SK-N-SH (cell line): ENCODE measurements at regions not wholly inside any gene's neighbourhood (a gene's known extent, or its start where the extent isn't known, plus 50 kb on each side); places are given as distances from the start of the nearest gene placed in this dataset.

ENCODE experiments used
- CTCF ChIP-seq: fragments of 200-600 bp; sonication (generic); IDR thresholded peaks from 2 replicates; pipeline ENCODE4 v1.6.1; 2017; ENCODE audit warnings: antibody characterized with exemption, mild to moderate bottlenecking, moderate library complexity
- ELF1 ChIP-seq: IDR thresholded peaks from 2 replicates; pipeline ENCODE4 v1.4.0; 2012
- EZH2phosphoT487 ChIP-seq: fragments of 200-600 bp; sonication (generic); IDR thresholded peaks from 2 replicates; pipeline ENCODE4 v1.6.1; 2017; ENCODE audit warnings: low read depth, mixed run types, mild to moderate bottlenecking, antibody characterized with exemption, moderate library complexity, borderline replicate concordance
- MAX ChIP-seq: IDR thresholded peaks from 2 replicates; pipeline ENCODE4 v1.4.0; 2012; ENCODE audit warnings: low read depth
- RAD21 ChIP-seq: IDR thresholded peaks from 2 replicates; pipeline ENCODE4 v1.6.1; 2012; ENCODE audit warnings: mild to moderate bottlenecking, low read length
- REST ChIP-seq: IDR thresholded peaks from 2 replicates; pipeline ENCODE4 v1.6.1; 2012; ENCODE audit warnings: mild to moderate bottlenecking, low read depth, low read length, moderate library complexity

GRCh38 chr18:44536046-44536445 lies 144.6 kb upstream of the SETBP1 start:
- TF ChIP-seq CTCF (no peak), REST (no peak), EZH2phosphoT487 (no peak), MAX (0 out of 2 replicates have a peak, but pooled peaks have one; percentile 28), RAD21 (no peak), ELF1 (no peak)
